ENCODE measurements at regions not wholly inside any gene's neighbourhood (a gene's known extent, or its start where the extent isn't known, plus 50 kb on each side); places are given as distances from the start of the nearest gene placed in this dataset.

DNA sequence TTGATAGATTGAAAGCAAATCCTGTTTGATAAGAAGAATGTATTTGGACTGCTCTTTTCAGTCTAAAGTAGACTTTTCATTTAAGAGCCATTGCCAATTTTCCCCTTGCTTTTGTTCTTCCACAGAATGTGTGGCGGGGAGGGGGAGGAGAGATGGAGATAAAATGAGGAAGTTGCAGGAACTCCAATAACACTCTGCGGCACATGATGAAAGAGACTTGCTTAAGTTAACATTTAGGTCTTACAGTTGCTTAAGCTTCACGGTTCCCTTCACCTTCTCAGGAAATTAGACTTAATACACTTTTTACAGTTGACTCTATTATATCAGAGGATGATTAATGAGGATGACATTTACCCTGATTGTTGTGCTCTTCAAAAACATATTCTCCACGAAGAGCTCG lies 537.3 kb downstream of the TMTC2 start:
- TF ChIP-seq, protein P1, sequence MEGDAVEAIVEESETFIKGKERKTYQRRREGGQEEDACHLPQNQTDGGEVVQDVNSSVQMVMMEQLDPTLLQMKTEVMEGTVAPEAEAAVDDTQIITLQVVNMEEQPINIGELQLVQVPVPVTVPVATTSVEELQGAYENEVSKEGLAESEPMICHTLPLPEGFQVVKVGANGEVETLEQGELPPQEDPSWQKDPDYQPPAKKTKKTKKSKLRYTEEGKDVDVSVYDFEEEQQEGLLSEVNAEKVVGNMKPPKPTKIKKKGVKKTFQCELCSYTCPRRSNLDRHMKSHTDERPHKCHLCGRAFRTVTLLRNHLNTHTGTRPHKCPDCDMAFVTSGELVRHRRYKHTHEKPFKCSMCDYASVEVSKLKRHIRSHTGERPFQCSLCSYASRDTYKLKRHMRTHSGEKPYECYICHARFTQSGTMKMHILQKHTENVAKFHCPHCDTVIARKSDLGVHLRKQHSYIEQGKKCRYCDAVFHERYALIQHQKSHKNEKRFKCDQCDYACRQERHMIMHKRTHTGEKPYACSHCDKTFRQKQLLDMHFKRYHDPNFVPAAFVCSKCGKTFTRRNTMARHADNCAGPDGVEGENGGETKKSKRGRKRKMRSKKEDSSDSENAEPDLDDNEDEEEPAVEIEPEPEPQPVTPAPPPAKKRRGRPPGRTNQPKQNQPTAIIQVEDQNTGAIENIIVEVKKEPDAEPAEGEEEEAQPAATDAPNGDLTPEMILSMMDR (conservative IDR thresholded peaks at IDR 0.05; ENCODE audit: low read depth, low read length) = no peak
- H3K4me3 ChIP-seq (ENCODE audit: low read depth, low read length) = no peak overlapping the region
- no peak for DNase-seq (ENCODE audit: low read depth)

GRCh38 chr12:83220774-83221173 lies 534.1 kb downstream of the TMTC2 start:
- TF ChIP-seq, protein P1 (conservative IDR thresholded peaks at IDR 0.05; ENCODE audit: low read depth, low read length) = no peak
- no peak for DNase-seq (ENCODE audit: low read depth)
- no peak overlapping the region for H3K4me3 ChIP-seq (ENCODE audit: low read depth, low read length)

DNA sequence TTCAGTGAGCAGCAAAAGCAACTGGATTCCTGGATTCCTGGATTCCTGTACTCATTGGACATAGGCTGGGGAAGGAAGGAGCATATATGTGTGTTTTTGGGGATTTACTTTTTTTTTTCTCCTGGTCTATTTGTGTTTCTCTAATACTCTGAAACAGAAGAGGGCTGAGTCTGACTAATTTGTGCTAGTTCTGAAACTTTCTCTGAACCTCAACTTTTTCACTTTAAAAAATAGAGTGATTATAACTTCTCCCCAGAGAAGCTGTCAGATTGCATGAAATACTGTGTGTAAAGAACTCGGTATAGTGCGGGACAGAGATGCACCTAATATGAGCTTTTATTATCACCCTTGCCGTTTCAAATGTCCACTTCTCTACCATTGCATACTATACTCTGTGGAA lies 529.5 kb downstream of the TMTC2 start:
- no peak for DNase-seq (ENCODE audit: low read depth)
- TF ChIP-seq, protein P1 (conservative IDR thresholded peaks at IDR 0.05; ENCODE audit: low read depth, low read length) = no peak
- H3K4me3 ChIP-seq (ENCODE audit: low read depth, low read length) = no peak overlapping the region

GRCh38 chr12:83214185-83214584 lies 527.5 kb downstream of the TMTC2 start:
- TF ChIP-seq, protein P1 (conservative IDR thresholded peaks at IDR 0.05; ENCODE audit: low read depth, low read length) = no peak
- H3K4me3 ChIP-seq (ENCODE audit: low read depth, low read length) = no peak overlapping the region
- DNase-seq (ENCODE audit: low read depth) = no peak

GRCh38 chr12:83210933-83211332 lies 524.2 kb downstream of the TMTC2 start:
- TF ChIP-seq, protein P1 (conservative IDR thresholded peaks at IDR 0.05; ENCODE audit: low read depth, low read length) = no peak
- no peak for DNase-seq (ENCODE audit: low read depth)
- no peak overlapping the region for H3K4me3 ChIP-seq (ENCODE audit: low read depth, low read length)

- TF ChIP-seq, protein P1 (conservative IDR thresholded peaks at IDR 0.05; ENCODE audit: low read depth, low read length) = no peak
- no peak for DNase-seq (ENCODE audit: low read depth)
- no peak overlapping the region for H3K4me3 ChIP-seq (ENCODE audit: low read depth, low read length)
Measured at GRCh38 chr12:83199069-83199468, 512.4 kb downstream of the TMTC2 start.

DNA sequence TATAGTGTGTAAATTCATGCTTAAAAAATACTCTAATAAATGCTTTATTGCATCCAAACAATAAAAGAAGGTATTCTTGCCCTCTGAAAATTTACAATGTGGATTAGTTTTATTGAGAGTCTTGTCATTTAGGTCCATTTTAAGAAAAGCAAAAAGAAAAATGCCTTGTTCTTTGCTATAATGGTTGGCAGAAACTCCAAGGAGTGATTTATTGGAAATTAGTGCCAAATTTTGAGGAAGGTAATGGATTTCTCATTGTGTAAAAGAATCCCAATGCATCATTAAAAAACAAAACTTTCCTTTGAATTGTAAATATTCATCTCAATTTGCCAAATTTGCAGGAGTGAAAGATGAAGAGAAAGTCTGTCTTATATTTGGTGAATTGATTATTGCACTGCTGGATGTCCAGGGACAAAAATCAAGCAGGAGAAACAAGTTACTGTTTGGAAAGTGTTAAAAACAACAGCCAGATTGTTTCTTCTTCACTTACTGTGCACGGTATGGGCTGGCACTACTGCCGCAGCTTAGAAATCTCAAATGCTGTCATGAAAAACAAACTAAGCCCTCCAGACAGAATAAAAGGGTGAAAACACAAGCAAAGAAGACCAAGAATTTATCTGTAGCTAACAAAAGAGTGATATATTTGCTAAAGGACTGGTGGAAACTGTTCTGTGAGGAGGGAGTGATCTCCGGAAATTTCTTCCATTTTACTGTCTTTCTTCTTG lies 511.7 kb downstream of the TMTC2 start:
- no peak for DNase-seq (ENCODE audit: low read depth)
- TF ChIP-seq, protein P1 (conservative IDR thresholded peaks at IDR 0.05; ENCODE audit: low read depth, low read length) = no peak
- no peak overlapping the region for H3K4me3 ChIP-seq (ENCODE audit: low read depth, low read length)

All from epithelial cell of proximal tubule (primary cell).